ENCODE measurements at regions not wholly inside any gene's neighbourhood (a gene's known extent, or its start where the extent isn't known, plus 50 kb on each side); places are given as distances from the start of the nearest gene placed in this dataset.
"Not testable (repeated sequence)": the region's sequence is repeated elsewhere in the genome, so short reads cannot be mapped to it uniquely, and the experiment has no call there.

- DNase-seq (ENCODE audit: low read depth), result no peak
These were observed 162.9 kb upstream of the KYNU start for GRCh38 chr2:142714600-142714999.

GRCh38 chr2:142710336-142710735, 167.1 kb upstream of the KYNU start:
- DNase-seq (ENCODE audit: low read depth), result no peak

- DNase-seq (ENCODE audit: low read depth), result no peak
These were observed 170.1 kb upstream of the KYNU start for GRCh38 chr2:142707318-142707717.

DNA sequence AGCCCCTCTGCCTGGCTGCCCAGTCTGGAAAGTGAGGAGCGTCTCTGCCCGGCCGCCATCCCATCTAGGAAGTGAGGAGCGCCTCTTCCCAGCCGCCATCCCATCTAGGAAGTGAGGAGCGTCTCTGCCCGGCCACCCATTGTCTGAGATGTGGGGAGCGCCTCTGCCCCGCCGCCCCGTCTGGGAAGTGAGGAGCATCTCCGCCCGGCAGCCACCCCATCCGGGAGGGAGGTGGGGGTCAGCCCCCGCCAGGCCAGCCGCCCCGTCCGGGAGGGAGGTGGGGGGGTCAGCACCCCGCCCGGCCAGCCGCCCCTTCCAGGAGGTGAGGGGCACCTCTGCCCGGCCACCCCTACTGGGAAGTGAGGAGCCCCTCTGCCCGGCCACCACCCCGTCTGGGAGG, 175.1 kb upstream of the KYNU start:
- DNase-seq (ENCODE audit: low read depth), result not testable (repeated sequence)

DNA sequence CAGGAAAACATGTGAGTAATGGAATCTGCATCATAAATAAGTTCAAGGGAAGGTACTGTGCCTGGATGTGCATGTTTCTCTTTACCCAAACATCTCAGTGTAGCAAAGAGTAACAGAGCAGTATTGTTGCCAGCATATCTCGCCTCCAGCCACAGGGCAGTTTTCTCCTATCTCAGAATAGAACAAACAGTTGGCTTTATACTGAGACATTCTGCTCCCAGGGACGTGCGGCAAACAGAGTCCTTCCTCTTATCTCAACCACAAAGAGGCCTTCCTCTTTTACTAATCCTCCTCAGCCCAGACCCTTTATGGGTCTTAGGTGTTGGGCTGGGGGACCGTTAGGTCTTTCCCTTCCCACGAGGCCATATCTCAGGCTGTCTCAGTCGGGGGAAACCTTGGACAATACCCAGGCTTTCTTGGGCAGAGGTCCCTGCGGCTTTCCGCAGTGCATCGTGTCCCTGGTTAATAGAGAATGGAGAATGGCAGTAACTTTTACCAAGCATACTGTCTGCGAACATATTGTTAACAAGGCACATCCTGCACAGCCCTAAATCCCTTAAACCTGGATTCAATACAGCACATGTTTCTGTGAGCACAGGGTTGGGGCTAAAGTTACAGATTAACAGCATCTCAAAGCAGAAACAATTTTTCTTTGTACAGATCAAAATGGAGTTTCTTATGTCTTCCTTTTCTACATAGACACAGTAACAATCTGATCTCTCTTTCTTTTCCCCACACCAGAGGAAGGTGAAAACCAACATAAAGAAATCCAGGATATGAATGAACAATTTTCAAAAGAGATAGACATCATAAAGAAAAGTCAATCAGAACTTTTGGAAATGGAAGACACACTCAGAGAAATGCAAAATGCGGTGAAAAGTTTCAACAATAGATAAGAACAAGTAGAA, 181.9 kb upstream of the KYNU start:
- DNase-seq (ENCODE audit: low read depth), result not testable (repeated sequence)

DNA sequence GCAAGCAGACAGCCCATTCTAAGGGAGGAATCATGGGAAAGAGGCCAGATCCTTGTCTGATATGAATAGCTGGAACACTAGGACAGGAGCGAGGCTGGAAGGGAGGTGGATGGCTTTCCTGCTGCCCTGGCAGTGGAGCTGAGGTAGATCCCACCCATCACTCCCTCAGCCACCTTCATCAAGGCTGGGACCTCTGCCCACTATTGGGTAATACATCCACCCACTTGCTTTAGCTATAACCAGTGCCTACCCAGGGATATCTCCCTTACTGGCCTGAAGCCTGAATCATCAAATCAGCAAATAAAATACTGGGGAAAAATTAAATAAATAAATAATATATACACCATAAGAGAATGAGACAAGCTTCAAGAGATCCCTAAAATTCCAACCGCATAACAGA, 183.2 kb upstream of the KYNU start:
- DNase-seq (ENCODE audit: low read depth), result no peak

GRCh38 chr2:142693171-142693950, 184.1 kb upstream of the KYNU start:
- DNase-seq (ENCODE audit: low read depth), result no peak

- DNase-seq (ENCODE audit: low read depth), result no peak
These were observed 188.4 kb upstream of the KYNU start for GRCh38 chr2:142688856-142689605.

- no peak for DNase-seq (ENCODE audit: low read depth)
These were observed 190.0 kb upstream of the KYNU start for GRCh38 chr2:142687509-142687908.

DNA sequence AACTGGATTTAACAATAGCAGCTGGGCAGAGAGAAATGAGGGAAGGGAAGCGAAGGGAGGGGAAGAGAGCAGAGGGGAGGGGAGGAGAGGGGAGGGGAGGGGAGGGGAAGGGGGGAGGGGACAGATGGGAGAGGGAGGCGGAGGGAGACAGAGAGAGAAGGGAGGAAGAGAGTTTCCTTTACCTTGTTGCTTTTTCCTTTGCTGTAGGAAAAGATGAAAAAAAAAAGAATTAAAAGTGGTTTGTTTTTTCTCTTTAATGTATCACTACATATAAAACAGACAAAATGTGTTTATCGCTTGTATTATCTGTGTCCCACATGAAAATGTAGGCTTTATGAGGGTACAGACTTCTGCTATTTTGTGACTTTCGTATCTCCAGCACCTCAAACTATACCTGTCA, 190.4 kb upstream of the KYNU start:
- DNase-seq (ENCODE audit: low read depth), result no peak

GRCh38 chr2:142684667-142685066, 192.8 kb upstream of the KYNU start:
- no peak for DNase-seq (ENCODE audit: low read depth)

DNA sequence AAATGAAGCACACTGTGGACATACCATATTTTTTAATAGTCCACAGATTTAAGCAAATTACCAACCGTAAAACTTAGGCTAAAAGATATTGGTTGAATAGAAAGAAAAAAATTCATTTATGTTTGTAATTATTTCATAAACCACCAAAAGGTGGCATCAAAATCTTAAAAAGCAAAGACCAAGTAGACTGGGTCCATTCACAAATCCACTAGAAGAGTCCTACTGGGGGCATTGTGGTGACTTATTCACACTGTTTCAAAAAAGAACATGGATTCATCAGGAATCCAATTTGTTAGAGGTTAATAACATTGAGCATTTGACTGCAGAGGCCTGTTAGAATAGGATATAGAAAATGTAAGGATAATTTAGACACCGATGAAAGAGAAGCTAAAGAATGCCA, 194.9 kb upstream of the KYNU start:
- no peak for DNase-seq (ENCODE audit: low read depth)

DNA sequence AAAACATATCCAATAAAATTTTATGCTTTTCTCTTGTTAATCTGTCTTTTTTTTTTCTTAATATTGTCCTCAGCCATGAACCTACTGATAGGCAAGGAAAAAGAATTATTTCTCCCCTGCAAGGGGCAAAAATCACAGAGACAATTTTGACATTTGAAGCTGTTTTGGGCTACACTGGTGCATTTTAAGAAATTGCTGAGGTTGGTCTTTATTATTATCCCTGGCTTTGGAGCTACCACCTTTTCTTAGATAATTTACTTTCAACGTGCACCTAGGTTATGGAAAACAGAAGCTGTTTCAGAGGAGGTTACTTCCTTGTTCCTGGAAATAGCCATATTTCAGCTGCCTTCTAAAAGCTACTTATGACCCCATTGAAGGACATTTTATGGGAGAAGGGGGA, 195.5 kb upstream of the KYNU start:
- no peak for DNase-seq (ENCODE audit: low read depth)

DNA sequence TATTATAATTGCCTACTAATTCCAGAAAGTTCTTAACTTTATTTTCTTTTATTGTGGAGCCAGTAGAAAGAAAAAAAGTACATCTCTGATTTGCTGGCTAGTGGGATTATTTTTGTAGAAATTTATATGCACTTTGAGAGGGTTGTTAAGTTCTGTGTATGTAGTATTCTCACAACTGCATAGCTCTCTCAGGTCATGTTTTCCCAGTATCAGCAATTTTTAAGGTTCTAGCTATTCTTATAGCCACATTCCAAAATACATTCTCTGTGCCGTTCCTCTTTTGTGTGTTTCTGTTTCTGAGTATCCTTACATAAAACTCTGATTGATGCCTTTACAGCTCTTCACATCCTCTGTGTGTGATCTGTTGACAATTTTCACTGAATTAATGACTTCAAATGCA, 199.3 kb upstream of the KYNU start:
- DNase-seq (ENCODE audit: low read depth), result no peak

DNA sequence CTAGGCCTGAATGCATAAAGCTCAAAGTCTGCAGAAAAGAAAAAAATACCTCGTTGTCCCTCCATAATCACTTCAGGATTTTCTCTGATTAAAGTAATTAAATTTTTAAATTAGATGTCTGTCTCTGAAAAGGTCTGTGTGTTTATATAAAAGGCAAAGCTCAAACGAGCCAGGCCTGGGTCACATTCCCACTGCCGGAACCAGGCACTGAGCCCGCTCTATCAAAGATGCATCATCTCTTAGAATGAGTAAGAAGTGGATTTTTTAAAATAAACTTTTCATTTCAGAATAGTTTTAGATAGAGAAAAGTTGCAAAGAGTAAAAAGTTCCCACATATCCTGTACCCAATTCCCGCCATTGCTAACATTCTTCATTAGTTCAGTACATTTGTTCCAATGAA, 202.1 kb upstream of the KYNU start:
- DNase-seq (ENCODE audit: low read depth), result no peak

GRCh38 chr2:142673836-142674235, 203.6 kb upstream of the KYNU start:
- no peak for DNase-seq (ENCODE audit: low read depth)

DNA sequence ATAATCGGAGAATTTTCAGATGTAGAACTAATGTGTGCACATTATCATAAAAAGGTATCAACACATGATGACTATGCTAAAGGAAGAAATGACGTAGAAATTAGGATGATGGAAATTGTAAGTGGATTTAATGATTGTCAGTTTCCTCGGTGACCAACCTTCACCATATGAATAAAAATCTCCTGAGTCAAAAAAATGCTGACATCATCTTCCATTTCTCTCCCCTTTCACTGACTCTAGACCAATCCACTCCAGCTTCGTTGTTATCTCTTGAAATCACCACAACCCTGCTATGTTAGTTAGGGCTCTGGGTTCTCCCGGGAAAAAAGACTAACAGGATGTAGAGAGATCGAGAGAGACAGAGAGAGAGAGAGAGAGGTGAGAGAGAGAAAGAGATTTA, 204.8 kb upstream of the KYNU start:
- no peak for DNase-seq (ENCODE audit: low read depth)

DNA sequence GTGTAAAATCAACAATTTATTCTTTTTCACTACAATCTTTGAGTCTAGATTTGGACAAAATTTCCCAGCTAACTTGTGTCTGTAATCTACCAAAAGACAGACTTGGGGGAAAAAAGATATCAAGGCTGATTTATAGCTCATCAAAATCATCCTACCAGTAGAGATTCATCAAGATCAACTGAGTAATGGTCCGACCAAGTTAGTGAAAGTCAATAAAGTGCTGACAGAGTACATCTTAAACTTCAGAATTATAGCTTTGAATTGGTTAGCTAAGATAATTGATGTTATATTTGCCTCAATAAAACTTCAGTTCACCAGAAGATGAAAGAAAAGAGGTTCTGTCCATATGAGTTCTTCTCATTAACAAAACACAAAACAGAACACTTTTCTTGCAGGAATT, 207.1 kb upstream of the KYNU start:
- no peak for DNase-seq (ENCODE audit: low read depth)

GRCh38 chr2:142668420-142668819, 209.0 kb upstream of the KYNU start:
- DNase-seq (ENCODE audit: low read depth), result no peak

DNA sequence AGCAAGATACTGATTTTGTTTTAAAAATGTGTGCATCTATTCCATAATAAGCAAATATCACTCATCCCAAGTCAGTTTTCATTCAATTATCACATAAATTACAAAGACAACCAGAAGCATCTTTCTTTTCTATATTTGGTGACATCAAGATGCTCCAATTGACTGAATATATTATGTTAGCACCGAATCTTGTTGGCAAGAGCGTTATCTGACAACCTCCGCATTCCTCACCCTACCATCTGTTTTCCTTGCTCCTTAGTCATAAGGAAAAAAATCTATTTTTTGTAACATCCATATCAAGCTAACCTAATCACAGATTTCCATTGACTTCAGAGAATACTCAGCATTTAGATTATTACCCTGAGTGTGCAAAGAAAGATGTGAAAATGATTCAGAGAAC, 212.2 kb upstream of the KYNU start:
- no peak for DNase-seq (ENCODE audit: low read depth)

- no peak for DNase-seq (ENCODE audit: low read depth)
These were observed 226.9 kb upstream of the KYNU start for GRCh38 chr2:142650601-142651000.

DNA sequence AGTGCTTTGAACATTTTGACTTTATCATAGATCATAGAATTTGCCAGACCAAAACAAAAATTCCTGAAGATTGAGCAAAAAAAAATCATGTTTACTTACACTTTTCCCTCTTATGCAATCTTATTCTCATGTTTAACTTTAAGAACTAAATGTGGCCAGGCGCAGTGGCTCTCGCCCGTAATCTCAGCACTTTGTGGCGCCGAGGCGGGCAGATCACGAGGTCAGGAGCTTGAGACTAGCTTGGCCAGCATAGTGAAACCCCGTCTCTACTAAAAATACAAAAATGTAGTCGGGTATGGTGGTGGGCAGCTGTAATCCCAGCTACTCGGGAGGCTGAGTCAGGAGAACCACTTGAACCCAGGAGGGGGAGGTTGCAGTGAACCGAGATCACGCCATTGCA, 227.9 kb upstream of the KYNU start:
- no peak for DNase-seq (ENCODE audit: low read depth)

DNA sequence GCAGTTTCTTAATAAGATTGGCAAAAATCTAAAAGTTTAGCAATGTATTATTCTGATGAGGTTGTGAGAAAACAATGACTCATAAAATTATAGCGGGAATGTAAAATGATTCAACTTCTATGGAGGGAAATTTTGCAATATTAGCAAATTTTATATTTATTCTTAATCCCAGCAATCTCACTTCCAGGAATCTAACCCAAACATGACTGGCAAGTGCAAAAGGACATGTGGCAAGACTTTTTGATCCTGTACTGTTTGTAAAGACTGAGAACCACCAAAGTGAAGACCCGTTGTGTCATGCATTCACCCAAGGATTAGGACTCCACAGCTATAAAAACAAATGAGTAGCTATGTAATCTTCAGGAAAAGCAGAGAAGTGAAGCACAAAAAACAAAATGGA, 234.8 kb upstream of the KYNU start:
- DNase-seq (ENCODE audit: low read depth), result no peak

Measured in GM04504 (cell line).